GM12872 (cell line): ENCODE measurements at regions not wholly inside any gene's neighbourhood (a gene's known extent, or its start where the extent isn't known, plus 50 kb on each side); places are given as distances from the start of the nearest gene placed in this dataset.

Experiments
- TF ChIP-seq, protein P1 (sequence below): IDR thresholded peaks from 3 replicates; pipeline ENCODE4 v1.5.1; 2011; ENCODE audit warnings: low read depth, mild to moderate bottlenecking, low read length, moderate library complexity; ENCODE audit not compliant: insufficient read depth

DNA sequence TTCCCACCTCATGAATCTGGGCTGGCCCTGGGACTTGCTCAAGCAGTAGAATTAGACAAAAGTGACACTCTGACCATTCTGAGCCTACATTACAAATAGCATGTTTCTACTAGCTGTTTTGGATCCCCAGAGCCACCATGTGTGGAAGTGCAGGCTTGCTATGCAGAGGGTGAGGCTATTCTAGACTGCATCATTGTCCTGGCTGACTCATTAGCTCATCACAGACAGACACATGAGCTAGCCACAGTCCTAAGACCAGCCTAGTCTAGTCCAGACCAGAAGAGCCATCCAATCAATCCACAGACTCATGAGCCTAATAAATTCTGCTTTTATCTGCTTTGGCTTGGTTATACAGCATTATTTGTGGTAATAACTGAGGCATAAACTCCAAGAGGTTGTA lies 351.9 kb downstream of the PRELID2 start:
- TF ChIP-seq, protein P1, sequence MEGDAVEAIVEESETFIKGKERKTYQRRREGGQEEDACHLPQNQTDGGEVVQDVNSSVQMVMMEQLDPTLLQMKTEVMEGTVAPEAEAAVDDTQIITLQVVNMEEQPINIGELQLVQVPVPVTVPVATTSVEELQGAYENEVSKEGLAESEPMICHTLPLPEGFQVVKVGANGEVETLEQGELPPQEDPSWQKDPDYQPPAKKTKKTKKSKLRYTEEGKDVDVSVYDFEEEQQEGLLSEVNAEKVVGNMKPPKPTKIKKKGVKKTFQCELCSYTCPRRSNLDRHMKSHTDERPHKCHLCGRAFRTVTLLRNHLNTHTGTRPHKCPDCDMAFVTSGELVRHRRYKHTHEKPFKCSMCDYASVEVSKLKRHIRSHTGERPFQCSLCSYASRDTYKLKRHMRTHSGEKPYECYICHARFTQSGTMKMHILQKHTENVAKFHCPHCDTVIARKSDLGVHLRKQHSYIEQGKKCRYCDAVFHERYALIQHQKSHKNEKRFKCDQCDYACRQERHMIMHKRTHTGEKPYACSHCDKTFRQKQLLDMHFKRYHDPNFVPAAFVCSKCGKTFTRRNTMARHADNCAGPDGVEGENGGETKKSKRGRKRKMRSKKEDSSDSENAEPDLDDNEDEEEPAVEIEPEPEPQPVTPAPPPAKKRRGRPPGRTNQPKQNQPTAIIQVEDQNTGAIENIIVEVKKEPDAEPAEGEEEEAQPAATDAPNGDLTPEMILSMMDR, result no peak

DNA sequence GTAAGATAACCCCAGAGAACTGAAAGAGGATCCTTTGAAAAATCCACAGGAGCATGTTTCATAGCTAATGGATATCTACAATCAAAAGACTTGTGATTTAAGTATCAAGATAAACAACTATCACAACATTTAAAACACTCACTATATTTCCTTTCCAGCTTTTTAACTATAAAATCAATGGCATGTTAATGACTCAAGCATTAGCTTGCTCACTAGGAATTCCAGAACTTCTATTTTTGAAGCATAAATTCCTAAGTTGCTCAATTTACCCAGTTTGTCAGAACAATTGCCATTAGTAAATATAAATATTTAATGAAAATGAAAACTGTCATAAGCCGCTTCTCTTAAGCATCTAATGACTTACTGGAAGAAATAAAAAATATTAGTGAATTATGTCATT lies 355.3 kb downstream of the PRELID2 start:
- TF ChIP-seq, protein P1, result no peak

GRCh38 chr5:145479271-145479670 lies 355.9 kb downstream of the PRELID2 start:
- TF ChIP-seq, protein P1, result no peak

DNA sequence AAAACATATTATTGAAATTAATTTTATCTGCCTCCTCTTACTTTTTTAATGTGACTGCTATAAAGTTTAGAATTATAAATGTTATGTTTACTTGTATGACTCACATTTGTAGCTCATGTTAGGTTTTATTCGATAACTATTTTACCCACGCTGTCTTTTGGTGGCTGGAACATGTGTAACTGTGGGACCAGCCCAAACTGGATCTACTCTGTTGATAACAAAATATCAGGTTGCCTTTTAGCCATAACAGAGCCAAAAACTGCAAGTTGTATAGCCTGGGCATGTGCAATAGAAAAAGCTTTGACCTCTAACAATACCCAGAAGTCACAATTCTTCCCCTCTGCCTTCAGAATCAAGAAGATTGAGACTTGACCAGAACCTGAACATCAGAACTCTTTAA lies 356.5 kb downstream of the PRELID2 start:
- TF ChIP-seq, protein P1, result no peak

DNA sequence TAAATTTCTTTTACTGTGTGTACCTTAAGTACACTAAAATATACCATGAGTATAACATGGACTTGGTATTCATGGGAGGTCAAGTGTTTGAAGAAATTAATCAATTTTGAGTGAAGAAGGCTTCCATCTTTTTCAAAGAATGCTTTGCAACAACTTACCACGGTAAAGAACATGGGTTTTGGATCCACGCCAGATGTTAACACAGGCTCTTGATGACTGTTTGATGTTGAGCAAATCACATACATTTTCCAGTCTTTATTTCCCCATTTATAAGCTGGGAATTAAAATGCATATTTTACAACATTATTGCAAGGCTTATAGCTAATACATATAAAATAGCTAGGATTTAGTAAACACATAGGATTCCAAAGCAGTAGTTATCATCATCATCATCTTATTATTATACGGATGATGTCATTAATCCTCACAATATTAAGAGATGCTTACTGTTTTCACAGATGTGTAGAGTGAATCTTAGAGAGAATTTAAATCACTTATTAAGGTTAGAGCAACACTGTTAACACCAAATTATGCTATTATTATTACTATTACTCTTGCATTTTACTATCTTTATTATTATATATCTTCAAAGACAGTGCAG lies 362.0 kb downstream of the PRELID2 start:
- TF ChIP-seq, protein P1, result no peak

- TF ChIP-seq, protein P1, result no peak
Observed at GRCh38 chr5:145471831-145472612, 363.1 kb downstream of the PRELID2 start.

GRCh38 chr5:145471026-145471425 lies 364.1 kb downstream of the PRELID2 start:
- TF ChIP-seq, protein P1, result no peak
